Smooth muscle cell (in vitro differentiated cells): ENCODE measurements at regions not wholly inside any gene's neighbourhood (a gene's known extent, or its start where the extent isn't known, plus 50 kb on each side); places are given as distances from the start of the nearest gene placed in this dataset.

Experiments used
- DNase-seq: peaks from one replicate; lab custom pipeline; 2025; ENCODE audit not compliant: unreplicated experiment; lab: John Stamatoyannopoulos, UW
- H2AFZ ChIP-seq: fragments of 200-600 bp; sonication (generic); 2 replicates; pipeline ENCODE4 v1.6.0; 2016; ENCODE audit warnings: antibody characterized with exemption, low read depth, mild to moderate bottlenecking
- H3F3A ChIP-seq: fragments of 200-600 bp; sonication (generic); 2 replicates; pipeline ENCODE4 v1.6.0; 2017; ENCODE audit warnings: antibody characterized with exemption, low read depth
- H3K27ac ChIP-seq: fragments of 200-600 bp; sonication (generic); 2 replicates; pipeline ENCODE4 v1.5.1; 2016; ENCODE audit warnings: low read depth, mild to moderate bottlenecking
- H3K27me3 ChIP-seq: fragments of 200-600 bp; sonication (generic); 2 replicates; pipeline ENCODE4 v1.6.1; 2016; ENCODE audit warnings: low read depth, mild to moderate bottlenecking
- H3K36me3 ChIP-seq: fragments of 200-600 bp; sonication (generic); 2 replicates; pipeline ENCODE4 v1.5.1; 2016; ENCODE audit warnings: low read depth
- H3K4me1 ChIP-seq: fragments of 200-600 bp; sonication (generic); 2 replicates; pipeline ENCODE4 v1.5.1; 2016; ENCODE audit warnings: low read depth
- H3K4me2 ChIP-seq: fragments of 200-600 bp; sonication (generic); 2 replicates; pipeline ENCODE4 v1.6.0; 2016; ENCODE audit warnings: mild to moderate bottlenecking
- H3K4me3 ChIP-seq: fragments of 200-600 bp; sonication (generic); 2 replicates; pipeline ENCODE4 v1.5.1; 2016; ENCODE audit warnings: mild to moderate bottlenecking
- H3K79me2 ChIP-seq: fragments of 200-600 bp; sonication (generic); 2 replicates; pipeline ENCODE4 v1.6.0; 2016; ENCODE audit warnings: low read depth, mild to moderate bottlenecking
- H3K9ac ChIP-seq: fragments of 200-600 bp; sonication (generic); 2 replicates; pipeline ENCODE4 v1.6.0; 2016; ENCODE audit warnings: low read depth
- H3K9me3 ChIP-seq: fragments of 200-600 bp; sonication (generic); replicated peaks from 2 replicates; pipeline ENCODE4 v1.5.1; 2016; ENCODE audit warnings: low read depth
- H4K20me1 ChIP-seq: fragments of 200-600 bp; sonication (generic); 2 replicates; pipeline ENCODE4 v1.6.0; 2016; ENCODE audit warnings: low read depth
- WGBS: methylation state at CpG from one replicate; pipeline ENCODE4 v1.1.7; 2016; ENCODE audit warnings: low lambda C conversion rate; 5-methylcytosine and 5-hydroxymethylcytosine counted together
- TF ChIP-seq, protein P1 (sequence below): fragments of 200-600 bp; sonication (generic); IDR thresholded peaks from 2 replicates; pipeline ENCODE4 v1.5.1; 2017; ENCODE audit warnings: borderline replicate concordance, mild to moderate bottlenecking, antibody characterized with exemption; ENCODE audit not compliant: insufficient read depth, poor library complexity, severe bottlenecking

DNA sequence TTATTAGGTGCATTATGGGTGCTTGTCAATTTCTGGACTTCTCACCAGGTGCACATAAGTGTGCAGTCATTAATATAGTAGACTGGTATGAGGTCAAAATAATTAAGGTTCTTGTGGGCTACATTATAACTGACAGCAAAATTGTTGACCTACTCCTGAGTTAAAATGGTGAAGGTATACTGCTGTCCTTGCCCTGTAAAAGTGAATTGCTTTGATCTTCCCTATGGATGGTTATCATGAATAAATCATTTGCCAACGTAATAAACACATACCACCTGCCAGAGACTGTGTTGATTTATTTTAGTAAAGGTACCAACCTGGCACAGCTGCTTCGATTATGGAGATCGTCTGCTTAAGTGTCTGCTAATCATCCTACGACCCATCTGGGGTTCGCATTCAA lies 201.6 kb upstream of the KCNK2 start:
- H3K4me2 ChIP-seq, result no peak overlapping the region
- no peaks in the 10 kb centered on the region for H3K9me3 ChIP-seq
- TF ChIP-seq, protein P1, sequence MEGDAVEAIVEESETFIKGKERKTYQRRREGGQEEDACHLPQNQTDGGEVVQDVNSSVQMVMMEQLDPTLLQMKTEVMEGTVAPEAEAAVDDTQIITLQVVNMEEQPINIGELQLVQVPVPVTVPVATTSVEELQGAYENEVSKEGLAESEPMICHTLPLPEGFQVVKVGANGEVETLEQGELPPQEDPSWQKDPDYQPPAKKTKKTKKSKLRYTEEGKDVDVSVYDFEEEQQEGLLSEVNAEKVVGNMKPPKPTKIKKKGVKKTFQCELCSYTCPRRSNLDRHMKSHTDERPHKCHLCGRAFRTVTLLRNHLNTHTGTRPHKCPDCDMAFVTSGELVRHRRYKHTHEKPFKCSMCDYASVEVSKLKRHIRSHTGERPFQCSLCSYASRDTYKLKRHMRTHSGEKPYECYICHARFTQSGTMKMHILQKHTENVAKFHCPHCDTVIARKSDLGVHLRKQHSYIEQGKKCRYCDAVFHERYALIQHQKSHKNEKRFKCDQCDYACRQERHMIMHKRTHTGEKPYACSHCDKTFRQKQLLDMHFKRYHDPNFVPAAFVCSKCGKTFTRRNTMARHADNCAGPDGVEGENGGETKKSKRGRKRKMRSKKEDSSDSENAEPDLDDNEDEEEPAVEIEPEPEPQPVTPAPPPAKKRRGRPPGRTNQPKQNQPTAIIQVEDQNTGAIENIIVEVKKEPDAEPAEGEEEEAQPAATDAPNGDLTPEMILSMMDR, result no peak
- no peaks in the 10 kb centered on the region for H3K27me3 ChIP-seq
- DNase-seq, result no peak
- H3F3A ChIP-seq, result no peaks in the 10 kb centered on the region
- no peaks in the 10 kb centered on the region for H3K4me1 ChIP-seq
- H3K4me3 ChIP-seq, result no peak overlapping the region
- no peak overlapping the region for H3K27ac ChIP-seq
- H2AFZ ChIP-seq, result no peak overlapping the region
- H3K9ac ChIP-seq, result no peak overlapping the region
- H3K79me2 ChIP-seq, result no peaks in the 10 kb centered on the region
- WGBS, result 86% methylated on average over 5 of the region's 5 CpGs
- H3K36me3 ChIP-seq, result no peaks in the 10 kb centered on the region
- H4K20me1 ChIP-seq, result no peaks in the 10 kb centered on the region

- H2AFZ ChIP-seq, result no peak overlapping the region
- no peak for DNase-seq
- WGBS, result 91% methylated on average over 3 of the region's 3 CpGs
- H3K9me3 ChIP-seq, result no peaks in the 10 kb centered on the region
- TF ChIP-seq, protein P1, result no peak
- no peak overlapping the region for H3K9ac ChIP-seq
- no peaks in the 10 kb centered on the region for H4K20me1 ChIP-seq
- no peaks in the 10 kb centered on the region for H3K4me1 ChIP-seq
- H3K4me2 ChIP-seq, result no peak overlapping the region
- no peak overlapping the region for H3K4me3 ChIP-seq
- no peaks in the 10 kb centered on the region for H3K79me2 ChIP-seq
- H3K36me3 ChIP-seq, result no peaks in the 10 kb centered on the region
- H3K27ac ChIP-seq, result no peak overlapping the region
- no peaks in the 10 kb centered on the region for H3F3A ChIP-seq
- H3K27me3 ChIP-seq, result no peaks in the 10 kb centered on the region
Observed at GRCh38 chr1:214882616-214883015, 199.9 kb upstream of the KCNK2 start.

- H3K9me3 ChIP-seq, result no peaks in the 10 kb centered on the region
- H3F3A ChIP-seq, result no peaks in the 10 kb centered on the region
- TF ChIP-seq, protein P1, result no peak
- no peaks in the 10 kb centered on the region for H4K20me1 ChIP-seq
- H3K4me2 ChIP-seq, result no peak overlapping the region
- no peak for DNase-seq
- no peaks in the 10 kb centered on the region for H3K27me3 ChIP-seq
- peaks cover 1% of the 10 kb centered on the region for H3K4me1 ChIP-seq
- H3K79me2 ChIP-seq, result no peaks in the 10 kb centered on the region
- no peak overlapping the region for H3K9ac ChIP-seq
- no peak overlapping the region for H3K27ac ChIP-seq
- WGBS, result 75% methylated on average over 5 of the region's 5 CpGs
- no peak overlapping the region for H3K4me3 ChIP-seq
- H2AFZ ChIP-seq, result no peak overlapping the region
- H3K36me3 ChIP-seq, result no peaks in the 10 kb centered on the region
Observed at GRCh38 chr1:214895011-214895600, 187.4 kb upstream of the KCNK2 start.

DNA sequence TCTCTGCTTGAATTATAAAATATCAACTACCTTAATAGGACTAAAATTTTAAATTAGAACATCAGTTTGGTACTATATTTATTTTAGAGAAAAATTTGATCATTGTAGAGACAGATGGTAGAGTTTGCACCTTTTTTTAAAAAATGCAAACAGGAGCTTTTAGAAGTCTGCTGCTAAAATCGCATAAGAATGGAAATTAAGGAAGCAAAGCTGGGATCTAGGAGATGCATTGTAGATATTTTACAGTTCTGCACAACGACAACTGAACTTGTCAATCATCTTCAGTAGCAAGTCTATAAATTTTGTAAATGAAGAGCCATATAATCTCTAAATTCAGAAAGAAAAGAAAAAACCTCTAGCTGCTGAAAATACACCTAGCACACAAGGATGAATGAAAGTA lies 185.6 kb upstream of the KCNK2 start:
- WGBS, result 92% methylated on average over 2 of the region's 2 CpGs
- TF ChIP-seq, protein P1, result no peak
- peaks cover 5% of the 10 kb centered on the region for H3K4me1 ChIP-seq
- H2AFZ ChIP-seq, result no peak overlapping the region
- no peak overlapping the region for H3K4me3 ChIP-seq
- H3K9ac ChIP-seq, result no peak overlapping the region
- H3K79me2 ChIP-seq, result no peaks in the 10 kb centered on the region
- H3K36me3 ChIP-seq, result no peaks in the 10 kb centered on the region
- no peaks in the 10 kb centered on the region for H4K20me1 ChIP-seq
- H3K27ac ChIP-seq, result no peak overlapping the region
- H3F3A ChIP-seq, result no peaks in the 10 kb centered on the region
- no peak overlapping the region for H3K4me2 ChIP-seq
- no peak for DNase-seq
- H3K9me3 ChIP-seq, result no peaks in the 10 kb centered on the region
- H3K27me3 ChIP-seq, result no peaks in the 10 kb centered on the region
